RWPE2 (cell line): ENCODE measurements at regions not wholly inside any gene's neighbourhood (a gene's known extent, or its start where the extent isn't known, plus 50 kb on each side); places are given as distances from the start of the nearest gene placed in this dataset.

Source experiments
- ATAC-seq: fragments of 200-7000 bp; cut with Tn5 transposase; 3 replicates; pipeline ENCODE4 v1.9.1; 2021; ENCODE audit warnings: low read depth
- DNase-seq: peaks from one replicate; pipeline ENCODE4 v3.0.0-alpha.2; 2020; ENCODE audit warnings: low spot score
- H3K27ac ChIP-seq: fragments of 450-650 bp; 2 replicates; pipeline ENCODE4 v1.5.1; 2017; ENCODE audit warnings: mild to moderate bottlenecking; ENCODE audit not compliant: poor library complexity, severe bottlenecking
- H3K27me3 ChIP-seq: fragments of 250-450 bp; sonication (Bioruptor Pico); 2 replicates; pipeline ENCODE4 v1.5.1; 2021; ENCODE audit warnings: mild to moderate bottlenecking, moderate library complexity; ENCODE audit not compliant: insufficient read depth, poor library complexity, severe bottlenecking
- H3K36me3 ChIP-seq: fragments of 250-450 bp; sonication (Bioruptor Pico); 2 replicates; pipeline ENCODE4 v1.5.1; 2020; ENCODE audit warnings: low read depth, mild to moderate bottlenecking, moderate library complexity
- H3K4me1 ChIP-seq: fragments of 250-450 bp; sonication (Bioruptor Pico); 2 replicates; pipeline ENCODE4 v1.5.1; 2021; ENCODE audit warnings: mild to moderate bottlenecking, moderate library complexity; ENCODE audit not compliant: insufficient read depth, poor library complexity, severe bottlenecking
- H3K4me3 ChIP-seq: fragments of 250-450 bp; sonication (Bioruptor Pico); 2 replicates; pipeline ENCODE4 v1.5.1; 2021; ENCODE audit warnings: mild to moderate bottlenecking, moderate library complexity; ENCODE audit not compliant: severe bottlenecking
- H3K9me3 ChIP-seq: fragments of 250-450 bp; sonication (Bioruptor Pico); 2 replicates; pipeline ENCODE4 v1.5.1; 2021; ENCODE audit warnings: mild to moderate bottlenecking, moderate library complexity; ENCODE audit not compliant: severe bottlenecking
- CTCF ChIP-seq: fragments of 450-650 bp; IDR thresholded peaks from one replicate; pipeline ENCODE4 v1.5.1; 2017; ENCODE audit warnings: mild to moderate bottlenecking, moderate library complexity; ENCODE audit not compliant: poor library complexity, severe bottlenecking

GRCh38 chr12:94098466-94098865 lies 49.9 kb upstream of the PLXNC1 start:
- H3K27ac ChIP-seq = peak overlapping the region; percentile 77

More at GRCh38 chr12:94098466-94098865, 49.9 kb upstream of the PLXNC1 start:
- DNase-seq (no peak), ATAC-seq (peak; percentile 20; the same call in 1 of the 3 replicates)
- Histone ChIP-seq H3K4me3 (no peak overlapping the region), H3K9me3 (no peaks in the 10 kb centered on the region), H3K4me1 (peaks cover 25% of the 10 kb centered on the region), H3K36me3 (no peaks in the 10 kb centered on the region), H3K27me3 (no peaks in the 10 kb centered on the region)
- TF ChIP-seq CTCF = no peak
